ENCODE measurements at regions not wholly inside any gene's neighbourhood (a gene's known extent, or its start where the extent isn't known, plus 50 kb on each side); places are given as distances from the start of the nearest gene placed in this dataset.

GRCh38 chr19:32230441-32230840 is 115.0 kb upstream of the ZNF507 start:
- no peak for DNase-seq
- Histone ChIP-seq H3F3A (ENCODE audit: insufficient read depth, low read length) (no peaks in the 10 kb centered on the region), H3K36me3 (replicated peaks; ENCODE audit: insufficient read depth, low read length) (no peaks in the 10 kb centered on the region), H3K9me3 (replicated peaks; ENCODE audit: insufficient read depth, low read length) (no peaks in the 10 kb centered on the region), H3K4me3 (ENCODE audit: low read length) (no peak overlapping the region), H3K27me3 (replicated peaks; ENCODE audit: insufficient read depth, low read length) (peaks cover 96% of the 10 kb centered on the region), H2AFZ (ENCODE audit: low read length) (no peak overlapping the region), H3K4me2 (ENCODE audit: low read depth, low read length) (no peak overlapping the region), H4K20me1 (ENCODE audit: insufficient read depth, low read length) (no peaks in the 10 kb centered on the region), H3K9ac (ENCODE audit: low read length) (no peak overlapping the region), H3K4me1 (ENCODE audit: low read length) (no peaks in the 10 kb centered on the region), H3K27ac (ENCODE audit: low read length) (no peak overlapping the region), H3K79me2 (ENCODE audit: low read length) (no peaks in the 10 kb centered on the region), H3K9me2 (replicated peaks; ENCODE audit: insufficient read depth, low read length) (no peaks in the 10 kb centered on the region)
- no peak for TF ChIP-seq EZH2 (optimal IDR thresholded peaks at IDR 0.05; ENCODE audit: low read depth, low read length)
- no peak for TF ChIP-seq EZH2phosphoT487 (IDR thresholded peaks at IDR 0.05; ENCODE audit: low read length)
- TF ChIP-seq, protein P1, sequence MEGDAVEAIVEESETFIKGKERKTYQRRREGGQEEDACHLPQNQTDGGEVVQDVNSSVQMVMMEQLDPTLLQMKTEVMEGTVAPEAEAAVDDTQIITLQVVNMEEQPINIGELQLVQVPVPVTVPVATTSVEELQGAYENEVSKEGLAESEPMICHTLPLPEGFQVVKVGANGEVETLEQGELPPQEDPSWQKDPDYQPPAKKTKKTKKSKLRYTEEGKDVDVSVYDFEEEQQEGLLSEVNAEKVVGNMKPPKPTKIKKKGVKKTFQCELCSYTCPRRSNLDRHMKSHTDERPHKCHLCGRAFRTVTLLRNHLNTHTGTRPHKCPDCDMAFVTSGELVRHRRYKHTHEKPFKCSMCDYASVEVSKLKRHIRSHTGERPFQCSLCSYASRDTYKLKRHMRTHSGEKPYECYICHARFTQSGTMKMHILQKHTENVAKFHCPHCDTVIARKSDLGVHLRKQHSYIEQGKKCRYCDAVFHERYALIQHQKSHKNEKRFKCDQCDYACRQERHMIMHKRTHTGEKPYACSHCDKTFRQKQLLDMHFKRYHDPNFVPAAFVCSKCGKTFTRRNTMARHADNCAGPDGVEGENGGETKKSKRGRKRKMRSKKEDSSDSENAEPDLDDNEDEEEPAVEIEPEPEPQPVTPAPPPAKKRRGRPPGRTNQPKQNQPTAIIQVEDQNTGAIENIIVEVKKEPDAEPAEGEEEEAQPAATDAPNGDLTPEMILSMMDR (IDR thresholded peaks at IDR 0.05; ENCODE audit: low read length), result no peak

- Histone ChIP-seq H3K4me2 (ENCODE audit: low read depth, low read length) (no peak overlapping the region), H3K9me2 (replicated peaks; ENCODE audit: insufficient read depth, low read length) (no peaks in the 10 kb centered on the region), H3K27ac (ENCODE audit: low read length) (no peak overlapping the region), H4K20me1 (ENCODE audit: insufficient read depth, low read length) (no peaks in the 10 kb centered on the region), H3F3A (ENCODE audit: insufficient read depth, low read length) (no peaks in the 10 kb centered on the region), H2AFZ (ENCODE audit: low read length) (no peak overlapping the region), H3K4me3 (ENCODE audit: low read length) (no peak overlapping the region), H3K4me1 (ENCODE audit: low read length) (no peaks in the 10 kb centered on the region), H3K36me3 (replicated peaks; ENCODE audit: insufficient read depth, low read length) (no peaks in the 10 kb centered on the region), H3K79me2 (ENCODE audit: low read length) (no peaks in the 10 kb centered on the region), H3K27me3 (replicated peaks; ENCODE audit: insufficient read depth, low read length) (peaks cover 96% of the 10 kb centered on the region), H3K9me3 (replicated peaks; ENCODE audit: insufficient read depth, low read length) (no peaks in the 10 kb centered on the region), H3K9ac (ENCODE audit: low read length) (no peak overlapping the region)
- no peak for DNase-seq
- TF ChIP-seq EZH2phosphoT487 (IDR thresholded peaks at IDR 0.05; ENCODE audit: low read length) (no peak), EZH2 (optimal IDR thresholded peaks at IDR 0.05; ENCODE audit: low read depth, low read length) (no peak)
- TF ChIP-seq, protein P1 (IDR thresholded peaks at IDR 0.05; ENCODE audit: low read length), result no peak
Measured at GRCh38 chr19:32231020-32231419, 114.4 kb upstream of the ZNF507 start.

GRCh38 chr19:32231691-32232090 is 113.7 kb upstream of the ZNF507 start:
- Histone ChIP-seq H3F3A (ENCODE audit: insufficient read depth, low read length) (no peaks in the 10 kb centered on the region), H4K20me1 (ENCODE audit: insufficient read depth, low read length) (no peaks in the 10 kb centered on the region), H3K4me1 (ENCODE audit: low read length) (no peaks in the 10 kb centered on the region), H3K4me2 (ENCODE audit: low read depth, low read length) (no peak overlapping the region), H3K27ac (ENCODE audit: low read length) (no peak overlapping the region), H3K9me3 (replicated peaks; ENCODE audit: insufficient read depth, low read length) (no peaks in the 10 kb centered on the region), H2AFZ (ENCODE audit: low read length) (no peak overlapping the region), H3K9me2 (replicated peaks; ENCODE audit: insufficient read depth, low read length) (no peaks in the 10 kb centered on the region), H3K36me3 (replicated peaks; ENCODE audit: insufficient read depth, low read length) (no peaks in the 10 kb centered on the region), H3K9ac (ENCODE audit: low read length) (no peak overlapping the region), H3K79me2 (ENCODE audit: low read length) (no peaks in the 10 kb centered on the region), H3K4me3 (ENCODE audit: low read length) (no peak overlapping the region), H3K27me3 (replicated peaks; ENCODE audit: insufficient read depth, low read length) (peaks cover 94% of the 10 kb centered on the region)
- DNase-seq, result no peak
- TF ChIP-seq EZH2phosphoT487 (IDR thresholded peaks at IDR 0.05; ENCODE audit: low read length) (no peak), EZH2 (optimal IDR thresholded peaks at IDR 0.05; ENCODE audit: low read depth, low read length) (no peak)
- TF ChIP-seq, protein P1 (IDR thresholded peaks at IDR 0.05; ENCODE audit: low read length), result no peak

All from MM.1S (cell line).